RPMI8226 (cell line): ENCODE measurements at regions not wholly inside any gene's neighbourhood (a gene's known extent, or its start where the extent isn't known, plus 50 kb on each side); places are given as distances from the start of the nearest gene placed in this dataset.

Experiments used
- DNase-seq: peaks from one replicate; pipeline ENCODE4 v3.0.0-alpha.2; 2015

DNA sequence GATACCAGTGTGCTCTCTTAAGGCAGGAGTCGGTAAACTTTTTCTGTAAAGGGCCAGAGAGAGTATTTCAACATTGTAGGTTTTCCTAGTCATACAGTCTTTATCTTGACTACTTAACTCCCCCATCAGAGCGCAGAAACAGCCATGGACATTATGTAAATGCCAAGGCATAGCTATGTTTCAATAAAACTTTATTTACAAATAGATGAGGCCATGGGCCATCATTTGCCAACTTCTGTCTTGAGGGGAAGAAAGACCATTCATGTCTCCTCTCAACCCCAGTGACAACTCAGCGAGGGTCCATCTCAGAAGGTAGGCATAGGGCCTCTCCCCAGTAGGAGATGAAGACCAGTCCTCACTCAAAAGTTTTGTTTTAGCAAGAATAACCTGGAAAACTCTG lies 301.3 kb downstream of the FBXW7 start:
- no peak for DNase-seq

DNA sequence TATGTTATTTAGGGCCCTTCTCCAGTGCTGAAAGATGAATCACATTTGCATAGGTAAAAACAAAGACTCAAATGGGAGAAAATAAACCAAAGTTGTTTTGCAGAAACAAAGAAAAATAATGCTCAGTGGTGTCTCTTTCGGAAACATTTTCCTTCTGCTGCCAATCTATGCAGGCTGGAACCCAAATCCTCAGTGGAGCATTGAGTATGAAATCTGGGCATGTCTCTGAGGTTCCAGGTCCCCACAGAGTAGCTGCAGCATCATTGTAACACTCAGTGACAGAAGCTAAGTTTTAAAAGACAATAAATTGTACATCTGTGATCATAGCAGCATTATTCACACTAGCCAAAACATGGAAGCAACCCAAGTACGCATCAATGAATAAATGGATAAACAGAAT lies 303.6 kb downstream of the FBXW7 start:
- no peak for DNase-seq

DNA sequence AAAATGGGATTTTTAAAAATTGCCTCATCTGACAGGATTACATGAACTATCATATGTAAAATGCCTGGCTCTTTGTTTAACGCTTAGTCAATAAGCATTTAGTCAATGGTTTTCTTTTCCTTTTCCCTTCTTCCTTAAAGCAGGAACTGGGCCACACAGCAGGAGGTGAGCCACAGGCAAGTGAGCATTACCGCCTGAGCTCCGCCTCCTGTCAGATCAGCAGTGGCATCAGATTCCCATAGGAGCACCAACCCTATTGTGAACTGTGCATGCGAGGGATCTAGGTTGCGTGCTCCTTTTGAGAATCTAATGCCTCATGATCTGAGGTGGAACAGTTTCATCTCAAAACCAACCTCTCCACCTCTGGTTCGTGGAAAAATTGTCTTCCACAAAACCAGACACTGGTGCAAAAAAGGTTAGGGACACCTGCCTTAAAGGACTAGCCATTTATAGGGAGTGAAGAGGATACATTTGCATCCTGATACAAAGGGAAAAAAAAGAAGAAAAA lies 306.1 kb downstream of the FBXW7 start:
- DNase-seq: no peak

DNA sequence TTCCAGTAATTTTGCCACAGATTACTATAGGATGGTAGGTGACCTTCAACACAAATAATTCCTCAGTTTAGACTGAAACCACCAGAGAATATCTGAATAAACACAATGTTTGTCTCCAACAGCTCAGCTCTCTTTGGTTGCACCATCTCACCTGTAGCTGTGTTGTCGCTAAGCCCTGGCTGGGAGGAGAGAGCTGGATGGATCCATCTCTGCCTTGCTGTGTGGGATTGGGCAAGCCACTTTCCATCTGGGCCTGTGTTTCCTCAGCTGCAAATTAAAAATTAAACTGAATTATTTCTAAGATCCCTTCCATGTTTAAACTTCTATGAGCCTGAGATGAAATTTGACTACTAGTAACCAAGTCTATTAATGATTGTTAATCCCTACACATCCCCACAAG lies 310.2 kb downstream of the FBXW7 start:
- no peak for DNase-seq

DNA sequence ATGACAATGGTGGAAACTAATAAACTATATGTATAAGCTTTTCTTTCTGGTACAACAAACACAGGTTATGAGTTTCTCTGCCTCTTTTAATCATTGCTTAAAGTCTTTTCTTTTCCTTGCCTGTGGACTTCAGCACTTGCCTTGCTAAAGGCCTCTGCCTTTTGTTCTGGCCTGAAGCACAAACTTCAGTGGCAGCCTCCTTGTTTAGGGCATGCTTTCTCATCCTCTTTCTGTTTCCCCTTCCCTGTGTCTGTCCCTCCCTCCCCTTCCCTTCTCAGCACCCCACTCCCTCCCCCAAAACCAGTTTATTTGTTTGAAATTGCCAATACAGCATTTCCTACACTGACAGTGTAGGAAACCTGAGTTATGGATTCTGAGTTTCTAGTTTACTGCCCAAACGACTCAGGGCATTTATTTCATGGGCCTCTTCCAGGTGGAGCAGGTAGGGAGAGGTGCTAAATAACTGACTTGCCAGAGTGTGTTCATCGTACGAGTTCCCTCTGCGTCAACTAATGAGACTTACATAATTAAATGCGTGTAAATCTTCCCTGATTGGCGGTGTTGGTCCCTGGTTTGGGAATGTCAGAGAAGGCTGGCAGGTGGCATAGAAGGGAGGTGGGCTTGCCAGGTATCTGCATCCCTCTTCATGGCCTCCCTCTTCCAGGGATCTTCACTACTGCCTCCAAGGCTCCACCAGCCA lies 311.0 kb downstream of the FBXW7 start:
- no peak for DNase-seq

DNA sequence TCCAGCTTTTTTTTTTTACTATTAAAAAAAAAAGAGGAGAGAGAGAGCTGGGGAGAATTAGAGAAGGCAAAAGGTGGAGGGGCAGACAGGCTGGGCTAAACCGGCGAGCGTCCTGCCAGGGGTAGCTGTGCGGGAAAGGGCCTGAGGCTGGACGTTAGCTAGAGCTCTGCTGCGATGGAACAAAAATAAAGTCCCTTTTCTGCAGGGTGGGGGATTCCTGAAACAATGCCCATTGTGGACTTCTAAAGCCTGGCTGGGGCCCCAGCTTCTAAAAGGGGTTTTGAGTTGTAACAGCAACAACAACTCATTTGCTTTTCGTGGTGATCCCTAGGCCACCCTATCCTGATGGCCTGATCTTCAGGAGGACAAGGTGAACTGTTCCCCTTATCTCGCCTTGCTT lies 311.7 kb downstream of the FBXW7 start:
- DNase-seq: no peak

DNA sequence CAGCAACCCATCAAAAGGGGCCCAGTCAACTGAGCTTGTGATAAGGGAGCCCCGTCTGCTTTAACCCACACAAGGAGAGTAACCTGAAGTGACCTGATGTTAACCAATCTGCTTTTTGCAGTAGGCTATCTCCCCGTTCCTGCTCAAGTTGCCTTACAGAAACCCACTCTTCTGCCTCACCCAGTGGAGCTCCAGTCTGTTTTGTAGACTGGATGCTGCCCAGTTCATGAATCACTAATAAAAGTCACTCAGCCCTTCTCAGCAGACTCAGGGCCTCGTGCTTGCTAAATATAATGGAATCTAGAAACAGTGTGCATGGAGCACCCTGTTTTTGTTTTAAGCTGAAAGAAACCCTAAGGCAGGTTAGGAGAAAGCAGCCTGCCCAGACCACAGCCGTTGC lies 312.3 kb downstream of the FBXW7 start:
- DNase-seq: no peak

DNA sequence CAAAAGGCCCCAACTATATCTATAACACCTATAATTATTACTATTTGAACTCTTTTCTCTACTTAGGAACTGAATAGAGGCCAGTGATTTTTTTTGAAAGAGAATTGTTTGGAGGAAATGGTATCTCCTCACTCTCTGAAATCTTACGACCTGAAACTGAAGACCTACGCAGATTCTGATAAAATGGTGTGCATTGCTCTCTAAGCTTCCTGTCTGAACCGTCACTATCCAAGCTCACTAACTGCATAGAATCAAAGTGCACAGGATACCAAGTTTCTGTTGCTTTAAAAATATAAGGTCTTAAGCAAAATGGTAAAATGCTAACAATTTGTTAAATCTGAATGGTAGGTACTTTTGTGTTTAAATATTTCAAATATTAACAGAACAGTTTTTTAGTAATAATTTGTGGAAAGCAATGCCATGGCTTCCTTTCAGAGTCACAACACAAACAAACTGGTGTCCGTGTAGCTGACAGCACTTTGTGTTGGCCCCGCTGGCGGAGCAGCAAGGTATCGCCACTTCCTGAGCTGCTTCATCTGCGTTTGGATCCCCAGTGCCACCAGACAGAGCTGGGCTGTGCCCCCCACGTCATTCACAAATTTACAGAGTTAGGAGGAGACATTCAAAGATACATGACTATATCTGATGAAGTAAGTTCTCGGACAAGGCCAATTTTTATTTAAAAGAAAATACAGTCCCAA lies 313.9 kb downstream of the FBXW7 start:
- no peak for DNase-seq

DNA sequence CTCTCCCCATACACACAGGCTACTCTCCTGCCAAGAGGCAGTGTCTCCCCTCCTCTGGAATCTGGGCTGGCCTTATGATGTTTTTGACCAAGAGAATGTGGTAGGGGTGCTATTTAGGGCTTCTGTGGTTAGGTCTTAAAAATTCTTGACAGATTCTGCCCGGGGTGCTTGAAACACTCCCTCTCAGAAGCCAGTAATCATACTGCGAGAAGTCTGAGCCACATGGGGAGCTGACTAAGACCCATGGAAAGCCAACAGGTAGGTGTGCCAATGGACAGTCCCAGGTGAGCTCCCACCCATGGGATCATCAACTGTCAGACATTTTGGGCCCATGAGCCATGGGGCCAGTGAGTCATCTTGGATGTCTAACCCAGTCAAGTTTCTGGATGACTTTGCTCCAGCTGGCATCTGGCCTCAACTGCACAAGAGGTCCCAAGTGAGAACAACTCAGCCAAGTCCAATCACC lies 315.7 kb downstream of the FBXW7 start:
- no peak for DNase-seq

DNA sequence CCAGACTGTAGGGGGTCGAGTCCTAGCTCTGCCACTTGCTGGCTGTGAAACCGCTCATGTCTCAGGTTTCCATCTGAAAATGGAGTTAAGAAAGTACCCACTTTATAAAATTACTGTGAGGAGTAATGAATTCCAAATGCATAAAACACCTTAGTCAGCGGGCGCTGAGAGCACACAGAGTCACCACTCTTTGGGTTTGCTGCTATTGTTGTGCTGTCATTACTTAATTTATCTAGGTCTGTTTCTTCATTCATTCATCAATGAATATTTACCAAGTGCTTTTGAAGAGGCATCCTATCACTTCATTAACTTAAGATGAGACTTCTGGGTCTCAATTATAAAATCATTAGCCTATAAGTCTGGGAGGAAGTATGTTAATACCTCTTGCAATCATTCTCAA lies 317.3 kb downstream of the FBXW7 start:
- DNase-seq: no peak

DNA sequence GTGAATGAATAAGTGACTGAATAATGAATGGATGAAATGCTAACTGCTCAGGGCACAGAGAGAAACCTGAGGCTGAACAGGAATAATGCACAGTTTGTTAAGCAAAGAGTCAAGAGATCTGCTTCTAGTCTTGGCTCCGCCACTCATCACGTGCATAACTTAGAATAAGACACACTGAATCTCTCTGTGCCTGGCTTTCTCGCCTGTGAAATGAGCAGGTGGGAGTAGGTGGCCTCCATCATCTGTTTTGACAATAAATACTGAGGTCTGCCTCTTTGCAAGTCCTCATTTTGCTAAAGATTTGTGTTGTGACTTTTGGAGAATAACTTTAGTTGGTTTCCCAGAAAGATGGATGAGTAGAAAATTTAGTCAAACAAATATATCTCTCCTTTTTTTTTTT lies 318.0 kb downstream of the FBXW7 start:
- DNase-seq: no peak

DNA sequence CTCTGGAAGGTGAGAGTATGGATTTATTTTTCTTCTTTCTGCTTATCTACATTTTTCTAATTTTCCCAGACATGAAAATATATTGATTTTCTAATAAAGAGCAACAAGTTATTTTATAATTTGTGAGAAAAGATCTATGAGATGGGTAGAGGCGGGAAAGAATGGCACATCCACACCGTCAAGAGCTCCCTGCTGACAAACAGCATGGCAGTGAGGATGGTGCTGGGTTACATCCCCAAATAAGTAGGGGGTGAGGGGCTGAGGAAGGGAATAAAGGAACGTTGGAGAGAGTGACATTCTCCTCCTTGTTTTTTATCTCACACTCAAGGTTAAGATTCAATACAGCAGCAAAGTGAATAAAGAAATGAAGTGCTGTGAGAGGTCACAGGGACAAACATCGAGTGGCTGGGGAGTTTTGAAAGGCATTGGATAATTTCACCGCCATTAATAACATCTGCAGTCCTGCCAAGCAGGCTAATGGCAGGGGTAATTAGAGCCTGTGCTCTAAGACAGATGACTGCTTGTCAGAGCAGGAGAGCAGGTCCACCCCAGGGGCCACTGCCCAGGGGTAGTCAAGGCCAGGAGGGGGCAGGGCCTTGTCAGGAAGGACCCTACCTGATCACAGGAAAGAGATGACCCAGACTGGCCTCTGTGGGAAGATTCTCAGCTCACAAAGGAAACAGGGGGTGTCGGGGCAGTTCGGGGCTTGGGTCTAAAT lies 323.8 kb downstream of the FBXW7 start:
- DNase-seq: no peak

DNA sequence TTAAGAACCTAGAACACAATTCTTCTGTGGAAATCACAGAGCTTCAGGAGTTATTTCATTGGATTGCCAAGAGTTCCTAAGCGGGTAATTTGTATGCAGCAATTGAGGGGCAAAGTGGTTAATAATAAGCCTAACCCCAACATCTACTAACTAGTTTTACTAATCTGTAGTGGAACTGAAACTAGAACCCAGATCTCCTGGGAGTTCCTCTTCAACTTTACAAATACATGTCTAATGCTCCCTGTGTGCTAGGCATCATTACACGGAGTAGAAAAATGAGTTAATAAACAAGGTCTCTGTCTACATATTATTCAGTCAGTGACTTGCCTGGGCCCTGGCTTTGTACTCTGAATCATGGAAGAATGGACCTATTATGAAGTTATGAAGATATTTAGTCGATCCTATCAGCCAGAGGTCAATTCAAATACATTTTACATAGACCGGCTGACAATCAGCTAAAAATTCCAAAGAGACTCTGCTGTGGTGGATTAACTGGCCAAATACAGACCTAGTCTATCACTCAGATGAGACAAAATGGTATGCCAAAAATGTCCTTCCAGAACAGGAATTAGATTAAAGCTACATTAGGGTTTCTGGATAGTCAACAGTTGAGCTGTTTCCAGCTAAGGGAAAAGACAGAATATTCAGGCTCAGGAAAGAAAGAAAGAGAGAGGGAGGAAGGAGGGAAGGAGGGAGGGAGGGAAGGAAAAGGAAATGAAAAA lies 326.0 kb downstream of the FBXW7 start:
- DNase-seq: no peak

DNA sequence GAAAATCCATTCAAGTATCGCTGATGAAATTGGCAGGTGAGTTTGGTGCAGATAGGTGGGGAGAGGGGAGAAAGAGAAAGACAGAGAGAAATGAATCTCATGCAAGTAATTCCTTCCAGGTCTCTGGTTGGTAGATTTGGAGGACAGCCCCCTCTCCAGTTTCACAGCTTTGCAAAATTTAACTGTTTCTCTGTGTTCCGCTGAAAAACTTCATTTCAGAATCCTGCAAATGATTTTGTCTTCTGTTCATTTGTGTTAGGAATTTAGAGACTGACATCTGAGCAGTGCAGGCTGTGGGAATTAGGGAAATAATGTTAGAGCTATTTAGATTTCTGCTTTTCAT lies 328.5 kb downstream of the FBXW7 start:
- DNase-seq: no peak

DNA sequence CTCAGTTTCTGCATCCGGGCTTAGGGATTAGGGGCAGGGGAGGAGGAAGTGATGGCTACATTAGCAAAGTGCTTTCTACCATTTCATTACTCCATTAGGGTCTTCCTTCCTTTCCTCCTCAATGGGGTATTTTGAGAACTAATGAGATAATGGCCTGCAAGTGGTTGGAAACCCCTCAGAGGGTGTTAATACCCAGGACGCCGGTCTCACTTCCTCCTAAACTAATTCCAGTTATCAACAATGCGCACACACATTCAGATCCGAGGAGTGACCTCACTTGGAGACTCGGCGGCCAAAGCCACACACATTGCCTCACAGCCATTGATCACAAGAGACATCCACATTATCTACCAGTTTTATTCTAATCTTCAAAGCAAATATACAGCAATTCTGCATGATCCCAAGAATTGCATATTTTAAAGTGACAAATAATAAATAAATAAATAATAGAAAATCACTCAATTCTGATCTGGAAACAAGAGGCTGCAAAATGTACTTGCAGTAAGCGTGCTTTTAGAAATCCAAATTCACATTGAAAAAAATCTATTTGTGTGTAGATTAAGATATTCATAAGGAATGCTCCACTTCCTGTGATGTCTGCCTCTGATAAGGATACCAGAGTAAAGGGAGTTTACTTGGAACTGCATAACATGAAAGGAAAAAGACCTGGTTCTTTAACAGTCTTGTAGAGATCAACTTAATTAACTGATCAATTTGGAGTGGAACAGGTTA lies 329.1 kb downstream of the FBXW7 start:
- DNase-seq: no peak

DNA sequence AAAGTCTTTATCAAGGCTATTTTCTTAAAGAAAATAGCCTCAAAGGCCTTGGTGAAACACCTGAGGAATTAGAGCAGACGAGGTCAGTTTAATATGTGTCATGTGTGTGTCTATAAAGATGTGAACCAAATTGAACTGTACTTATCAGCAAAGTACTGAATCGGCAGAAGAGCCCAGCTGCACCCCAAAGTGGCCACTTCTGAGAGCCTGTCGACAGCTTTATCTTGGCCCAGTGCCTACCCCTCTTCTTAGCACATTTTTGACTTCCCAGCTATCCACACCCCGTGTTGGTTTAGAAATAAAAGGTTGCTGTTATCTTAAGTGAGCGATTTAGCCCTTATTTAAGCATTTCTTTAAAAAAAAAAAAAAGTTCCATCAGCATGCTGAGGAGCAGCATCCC lies 329.7 kb downstream of the FBXW7 start:
- DNase-seq: peak; percentile 51

DNA sequence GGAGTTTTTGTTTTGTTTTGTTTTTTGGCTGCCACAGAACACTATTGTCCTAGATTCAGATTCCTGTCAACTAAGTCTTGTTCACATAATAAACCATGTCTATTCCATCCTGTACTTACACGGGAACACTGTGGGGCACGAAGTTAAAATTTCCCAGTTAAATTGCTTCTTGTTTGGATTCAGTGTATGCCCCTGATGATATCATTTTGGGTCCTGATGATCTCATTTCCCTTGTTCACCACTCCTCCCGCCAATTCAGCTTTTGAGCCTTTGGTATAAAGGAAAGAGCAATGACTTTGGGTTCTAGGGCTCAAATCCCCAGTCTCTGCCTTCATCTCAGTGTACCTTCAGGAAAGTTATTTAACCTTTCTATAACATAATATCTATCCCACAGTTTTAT lies 333.5 kb downstream of the FBXW7 start:
- DNase-seq: no peak

DNA sequence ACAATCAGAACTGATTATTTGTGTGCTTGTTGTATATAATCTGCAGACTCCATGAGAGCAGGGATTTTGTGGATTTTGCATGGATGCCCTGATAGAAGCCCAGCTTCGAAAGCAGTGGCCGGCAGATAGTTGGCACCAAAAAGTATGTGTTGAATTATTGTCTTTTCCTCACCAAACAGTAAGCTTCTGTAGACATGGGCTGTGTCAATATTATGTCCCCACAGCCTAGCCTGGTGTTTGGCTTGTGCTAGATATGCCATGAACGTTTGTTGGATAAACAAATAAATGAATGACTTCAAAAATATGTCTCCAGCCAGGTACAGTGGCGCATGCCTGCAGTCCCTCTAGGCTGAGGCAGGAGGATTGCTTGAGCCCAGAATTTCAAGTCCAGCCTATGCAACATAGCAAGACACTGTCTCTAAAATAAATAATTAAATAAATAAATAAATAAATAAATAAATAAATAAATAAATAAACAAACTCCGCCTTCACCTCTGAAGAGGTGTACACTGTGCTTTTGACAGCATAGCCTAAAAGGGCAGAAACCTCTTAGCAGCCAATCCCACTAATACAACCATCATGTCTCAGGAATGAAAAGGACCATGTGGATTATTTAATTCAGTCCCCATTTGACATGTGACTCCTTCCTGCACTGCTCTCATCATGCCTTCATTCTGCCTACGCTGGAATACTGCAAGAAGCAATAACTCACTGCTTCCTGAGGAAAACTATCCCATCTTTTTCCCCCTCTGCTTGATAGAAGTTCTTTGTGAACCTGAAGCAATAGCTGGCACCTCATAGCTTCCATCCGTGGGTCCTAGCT lies 335.2 kb downstream of the FBXW7 start:
- DNase-seq: no peak

DNA sequence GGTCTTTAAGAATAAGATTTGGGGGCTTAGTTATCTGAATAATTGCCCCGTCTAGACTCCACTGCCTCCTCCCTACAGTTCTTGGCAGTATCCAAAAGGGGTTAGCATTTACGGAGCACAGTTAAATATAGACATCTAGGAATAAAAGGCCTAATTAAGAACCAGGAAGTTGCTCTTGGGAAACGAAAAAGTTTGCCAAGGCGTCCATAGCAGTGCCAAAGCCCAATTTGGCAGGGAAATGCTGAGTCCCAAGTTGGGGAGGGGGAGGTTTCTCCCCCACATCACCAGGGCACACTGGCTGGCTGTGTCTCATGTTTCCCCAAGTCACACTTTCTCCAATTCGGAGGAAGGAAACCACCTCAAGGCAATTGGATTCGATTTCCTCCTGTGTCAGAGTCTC lies 338.7 kb downstream of the FBXW7 start:
- no peak for DNase-seq

DNA sequence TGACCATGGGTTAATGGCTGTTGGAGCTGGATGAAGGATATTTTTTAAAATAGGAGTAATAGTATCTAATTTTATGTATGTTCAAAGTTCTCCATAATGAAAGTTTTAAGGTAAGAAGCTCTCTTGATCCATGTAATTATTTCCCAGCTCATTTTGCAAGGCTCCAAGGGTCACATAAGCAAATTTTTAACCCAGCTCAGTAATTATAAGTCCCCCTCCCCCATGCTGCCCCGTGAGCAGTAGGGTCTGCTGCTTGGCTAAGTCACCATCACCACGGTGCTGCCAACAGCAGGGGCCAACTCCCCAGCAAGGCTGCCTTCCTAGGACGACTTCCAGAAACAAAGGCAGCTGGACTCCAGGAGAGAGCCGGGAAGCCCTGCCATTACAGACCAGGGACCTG lies 340.0 kb downstream of the FBXW7 start:
- no peak for DNase-seq

DNA sequence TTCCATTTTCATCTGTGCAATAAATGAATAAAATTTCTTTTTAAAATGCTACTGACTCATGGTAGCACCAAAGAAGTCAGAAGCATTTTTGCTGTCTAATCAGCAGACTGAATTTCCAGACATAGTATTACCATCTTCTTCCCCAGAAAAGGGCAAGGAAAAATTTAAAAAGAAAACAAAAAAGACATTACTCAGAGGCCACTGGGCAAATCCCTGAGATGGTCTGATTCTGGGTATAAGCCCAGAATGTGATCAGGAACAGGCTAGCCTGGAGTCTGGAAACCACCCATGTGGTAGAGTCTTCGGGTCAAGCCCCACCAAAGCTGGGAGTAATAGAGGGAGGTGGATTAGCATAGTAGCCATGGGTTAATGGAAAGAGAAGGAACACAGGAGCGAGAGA lies 342.8 kb downstream of the FBXW7 start:
- DNase-seq: no peak

DNA sequence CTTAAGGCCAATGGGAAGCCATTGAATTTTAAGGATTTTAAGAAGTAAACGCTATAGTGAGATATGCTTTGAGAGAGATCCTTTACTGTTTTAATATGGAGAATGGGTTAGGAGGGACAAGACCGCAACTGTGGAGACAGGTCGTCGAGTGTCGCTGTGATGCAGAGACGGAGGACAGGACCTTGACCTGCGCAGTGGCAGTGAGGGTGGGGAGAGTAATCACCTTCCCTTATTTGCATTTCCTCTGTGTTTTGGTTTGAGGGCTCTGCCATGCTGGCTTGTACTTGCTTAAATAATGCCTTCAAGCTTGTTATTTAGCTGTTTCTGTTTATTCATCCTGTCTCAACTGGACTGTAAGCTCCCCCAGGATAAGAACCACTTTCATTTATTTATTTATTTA lies 345.0 kb downstream of the FBXW7 start:
- no peak for DNase-seq
